IMR-90 (cell line): ENCODE measurements at regions not wholly inside any gene's neighbourhood (a gene's known extent, or its start where the extent isn't known, plus 50 kb on each side); places are given as distances from the start of the nearest gene placed in this dataset.

Experiments
- ATAC-seq: fragments of 200-7000 bp; cut with Tn5 transposase; 2 replicates; pipeline ENCODE4 v1.9.1; 2020; ENCODE audit warnings: low read depth, mild to moderate bottlenecking, moderate library complexity
- BruUV-seq: library from RNA; stranded (reverse); fragments of 400-500 nt; replicated peaks from 2 replicates; lab custom pipeline; 2021; lab: Mats Ljungman, UMichigan
- CTCF ChIA-PET: fragments of 300-600 bp; formaldehyde crosslinking; extraction: SDS; loops from one replicate; lab custom pipeline; 2021; ENCODE audit warnings: antibody characterized with exemption; lab: Yijun Ruan, JAX
- POLR2A ChIA-PET: fragments of 300-600 bp; sonication (Branson Sonifier 250); formaldehyde crosslinking; loops from one replicate; lab custom pipeline; 2022; ENCODE audit warnings: antibody characterized with exemption; ENCODE audit not compliant: unreplicated experiment; lab: Charles Lee
- DNase-seq: peaks from one replicate; pipeline ENCODE4 v3.0.0; 2013
- H2AFZ ChIP-seq: replicated peaks from 2 replicates; pipeline ENCODE3; 2013; ENCODE audit warnings: low read length, mild to moderate bottlenecking; ENCODE audit not compliant: poor library complexity
- H2AK5ac ChIP-seq: 2 replicates; pipeline ENCODE4 v1.6.1; 2013; ENCODE audit warnings: low read depth, low read length, inconsistent platforms
- H2AK9ac ChIP-seq: replicated peaks from 2 replicates; pipeline ENCODE3; 2013; ENCODE audit warnings: mild to moderate bottlenecking, low read depth, low read length, moderate library complexity; ENCODE audit not compliant: poor library complexity
- H2BK120ac ChIP-seq: 2 replicates; pipeline ENCODE4 v1.6.1; 2013; ENCODE audit warnings: low read depth, low read length, inconsistent platforms
- H2BK15ac ChIP-seq: 3 replicates; pipeline ENCODE4 v1.6.1; 2013; ENCODE audit warnings: low read depth, low read length, inconsistent platforms
- H2BK20ac ChIP-seq: 2 replicates; pipeline ENCODE4 v1.6.1; 2013; ENCODE audit warnings: low read depth, mild to moderate bottlenecking, inconsistent platforms, low read length, moderate library complexity
- H2BK5ac ChIP-seq: 2 replicates; pipeline ENCODE4 v1.6.1; 2013; ENCODE audit warnings: mild to moderate bottlenecking, low read depth, low read length, inconsistent platforms; ENCODE audit not compliant: poor library complexity, severe bottlenecking
- H3K14ac ChIP-seq: replicated peaks from 2 replicates; pipeline ENCODE4 v1.6.1; 2013; ENCODE audit warnings: low read depth, low read length, inconsistent platforms
- H3K18ac ChIP-seq: 2 replicates; pipeline ENCODE4 v1.6.1; 2013; ENCODE audit warnings: low read depth, low read length, control low read depth
- H3K23ac ChIP-seq: 2 replicates; pipeline ENCODE4 v1.6.1; 2013; ENCODE audit warnings: low read depth, low read length, inconsistent platforms
- H3K27ac ChIP-seq: 2 replicates; pipeline ENCODE4 v1.5.1; 2013; ENCODE audit warnings: mild to moderate bottlenecking, control low read depth, low read length; ENCODE audit not compliant: insufficient read depth
- H3K27me3 ChIP-seq: 2 replicates; pipeline ENCODE4 v1.6.1; 2013; ENCODE audit warnings: low read length; ENCODE audit not compliant: control insufficient read depth, insufficient read depth
- H3K36me3 ChIP-seq: 2 replicates; pipeline ENCODE4 v1.6.1; 2013; ENCODE audit warnings: low read length, mixed read lengths; ENCODE audit not compliant: control insufficient read depth, insufficient read depth
- H3K4ac ChIP-seq: 2 replicates; pipeline ENCODE4 v1.6.1; 2013; ENCODE audit warnings: low read depth, low read length, inconsistent platforms
- H3K4me1 ChIP-seq: 2 replicates; pipeline ENCODE4 v1.6.1; 2013; ENCODE audit warnings: low read length, mixed read lengths; ENCODE audit not compliant: control insufficient read depth, insufficient read depth
- H3K4me2 ChIP-seq: 2 replicates; pipeline ENCODE4 v1.6.1; 2013; ENCODE audit warnings: low read depth, mild to moderate bottlenecking, control low read depth, low read length, moderate library complexity
- H3K4me3 ChIP-seq: 2 replicates; pipeline ENCODE4 v1.5.1; 2013; ENCODE audit warnings: low read depth, mild to moderate bottlenecking, control low read depth, low read length, moderate library complexity; ENCODE audit not compliant: insufficient read depth
- H3K56ac ChIP-seq: 2 replicates; pipeline ENCODE4 v1.6.1; 2013; ENCODE audit warnings: low read length, inconsistent platforms; ENCODE audit not compliant: insufficient read depth; ENCODE audit errors: extremely low read depth
- H3K79me1 ChIP-seq, 2 experiments: 2 replicates each; pipeline ENCODE4 v1.6.1; 2013; ENCODE audit warnings: low read length in 2 of 2, inconsistent platforms in 1 of 2, low read depth in 1 of 2
- H3K9ac ChIP-seq: 2 replicates; pipeline ENCODE4 v1.6.1; 2013; ENCODE audit warnings: low read depth, low read length, control low read depth
- H3K9me1 ChIP-seq: 2 replicates; pipeline ENCODE4 v1.6.1; 2013; ENCODE audit warnings: low read length, inconsistent platforms; ENCODE audit not compliant: insufficient read depth
- H3K9me3 ChIP-seq: 2 replicates; pipeline ENCODE4 v1.6.1; 2013; ENCODE audit warnings: low read length; ENCODE audit not compliant: control insufficient read depth, insufficient read depth
- H4K20me1 ChIP-seq: 2 replicates; pipeline ENCODE4 v1.6.1; 2013; ENCODE audit warnings: low read length, inconsistent platforms; ENCODE audit not compliant: insufficient read depth
- H4K5ac ChIP-seq: 2 replicates; pipeline ENCODE4 v1.6.1; 2013; ENCODE audit warnings: mild to moderate bottlenecking, low read depth, low read length, control low read depth
- H4K8ac ChIP-seq, 2 experiments: 2 replicates each; pipeline ENCODE4 v1.6.1; 2013; ENCODE audit warnings: low read depth in 2 of 2, low read length in 2 of 2, control low read depth in 1 of 2, inconsistent platforms in 1 of 2
- H4K91ac ChIP-seq: 2 replicates; pipeline ENCODE4 v1.6.1; 2013; ENCODE audit warnings: low read depth, low read length, inconsistent platforms; ENCODE audit not compliant: insufficient read depth
- MAFK ChIP-seq: IDR thresholded peaks from 2 replicates; pipeline ENCODE4 v1.6.1; 2012; ENCODE audit warnings: low read depth, low read length, improper control_type of control experiment
- USF2 ChIP-seq: fragments of 150-350 bp; IDR thresholded peaks from 2 replicates; pipeline ENCODE4 v1.6.1; 2017; ENCODE audit warnings: mild to moderate bottlenecking, antibody characterized with exemption, low read length, low read depth
- WGBS, 2 experiments: methylation state at CpG; one replicate each; pipeline versions ENCODE4 v1.1.5 to v1.1.7; 2013; ENCODE audit warnings: missing lambda C conversion rate in 2 of 2; ENCODE audit not compliant: insufficient read length in 1 of 2; ENCODE audit errors: extremely low coverage in 2 of 2; 5-methylcytosine and 5-hydroxymethylcytosine counted together
- dilution Hi-C: fragments of 300-500 bp; cut with HindIII; formaldehyde crosslinking; loops from one replicate; pipeline ENCODE4 v1.14.3; 2018; ENCODE audit warnings: low sequenced_read_pairs; ENCODE audit not compliant: unreplicated experiment
- in situ Hi-C: fragments of 300-500 bp; cut with MboI; formaldehyde crosslinking; loops from 3 replicates; pipeline ENCODE4 v1.14.3; 2019; ENCODE audit warnings: low sequenced_read_pairs, inconsistent platforms, mixed read lengths
- intact Hi-C: fragments of 100-400 bp; cut with micrococcal nuclease; formaldehyde crosslinking; loops from 2 replicates; pipeline ENCODE4 v1.10.0; 2022

GRCh38 chr9:78763424-78763823 is 466.5 kb downstream of the PSAT1 start:
- Histone ChIP-seq H3K79me1 (no peaks in the 10 kb centered on the region), H3K36me3 (no peaks in the 10 kb centered on the region), H2BK20ac (no peak overlapping the region), H2BK5ac (no peak overlapping the region), H3K56ac (no peak overlapping the region), H3K4ac (no peak overlapping the region), H3K27me3 (no peaks in the 10 kb centered on the region), H4K91ac (no peak overlapping the region), H4K8ac (no peak overlapping the region), H3K9ac (no peak overlapping the region), H3K4me1 (no peaks in the 10 kb centered on the region), H3K14ac (no peak overlapping the region), H4K5ac (no peak overlapping the region), H3K4me3 (no peak overlapping the region), H2BK15ac (no peak overlapping the region), H3K23ac (no peak overlapping the region), H3K18ac (no peak overlapping the region), H4K20me1 (no peaks in the 10 kb centered on the region), H3K27ac (no peak overlapping the region), H2AFZ (no peak overlapping the region), H2AK9ac (no peak overlapping the region), H3K4me2 (no peak overlapping the region), H3K9me1 (no peaks in the 10 kb centered on the region), H2AK5ac (no peak overlapping the region), H2BK120ac (no peak overlapping the region), H3K9me3 (no peaks in the 10 kb centered on the region)
- dilution Hi-C loops (no loop called here), intact Hi-C loops (no loop called here), in situ Hi-C loops (no loop called here)
- TF ChIP-seq USF2 (no peak), MAFK (no peak)
- no CpG with 5 or more reads among the region's 4 CpGs for WGBS, 2 experiments
- CTCF ChIA-PET = interaction anchor here (0.7 kb wide), 1 partner anchor 634 kb away, joined by 3 read pairs; no protein-coding TSS in a partner anchor
- DNase-seq (no peak), ATAC-seq (no peak)
- no TSS peak for BruUV-seq
- POLR2A ChIA-PET = no interaction called here
